ENCODE measurements at regions not wholly inside any gene's neighbourhood (a gene's known extent, or its start where the extent isn't known, plus 50 kb on each side); places are given as distances from the start of the nearest gene placed in this dataset.

- in situ Hi-C loops (cut with MboI; ENCODE audit: low pct_ligation_motif_present in 1 of 4, low pct_unique_long_range_greater_than_20kb in 1 of 4, low sequenced_read_pairs in 3 of 4): loop anchor here in 1 of 4 donors (25.0 kb wide), 1 partner anchor 821 kb away; no protein-coding TSS in a partner anchor
- Histone ChIP-seq H3K4me3 (no peak overlapping the region), H3K36me3 (no peaks in the 10 kb centered on the region), H3K27ac (no peak overlapping the region), H3K27me3 (no peaks in the 10 kb centered on the region), H3K4me1 (no peaks in the 10 kb centered on the region), H3K9me3 (no peaks in the 10 kb centered on the region)
- no peak for TF ChIP-seq EP300 (IDR thresholded peaks at IDR 0.05; ENCODE audit: low read depth)
- 60 to 71% methylated on average over 1 to 2 of the region's 2 CpGs for WGBS, 2 donors (ENCODE audit: low coverage in 1 of 2)
- DNase-seq: no peak
- intact Hi-C loops (cut with DNase I; ENCODE audit: low total_unique reads): no loop called here
Observed at GRCh38 chr7:52257890-52258289, 777.5 kb upstream of the POM121L12 start.

DNA sequence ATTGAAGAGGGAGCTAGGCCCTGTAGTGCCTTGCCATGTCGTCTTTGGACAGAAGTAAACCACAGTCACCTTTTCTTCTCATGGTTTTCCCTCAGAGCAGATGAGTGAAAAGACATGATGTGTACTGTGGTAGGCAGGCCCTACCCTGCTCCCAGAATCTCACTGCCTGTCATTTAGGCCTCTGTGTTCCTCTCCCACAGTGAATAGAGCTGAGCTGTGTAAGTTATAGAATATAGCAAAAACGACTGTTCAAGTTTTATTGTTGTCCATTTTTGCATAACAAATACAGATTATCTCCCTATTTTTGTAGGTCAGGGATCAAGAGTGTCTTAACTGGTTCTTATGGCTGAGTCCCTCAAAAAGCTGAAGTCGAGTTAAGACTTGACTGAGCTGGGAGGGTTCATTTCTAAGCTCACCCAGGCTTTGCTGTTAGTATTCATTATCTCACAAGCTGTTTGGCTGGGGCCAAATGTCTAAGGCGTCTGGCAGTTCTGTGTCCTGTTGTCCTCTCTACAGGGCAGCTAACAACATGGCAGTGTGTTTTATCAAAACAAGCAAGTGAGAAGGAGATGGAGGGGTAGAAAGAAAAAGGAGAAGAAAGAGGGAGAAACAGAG, 780.9 kb upstream of the POM121L12 start:
- H3K4me3 ChIP-seq: no peak overlapping the region
- no peaks in the 10 kb centered on the region for H3K4me1 ChIP-seq
- H3K27me3 ChIP-seq: no peaks in the 10 kb centered on the region
- in situ Hi-C loops (cut with MboI; ENCODE audit: low pct_ligation_motif_present in 1 of 4, low pct_unique_long_range_greater_than_20kb in 1 of 4, low sequenced_read_pairs in 3 of 4) (loop anchor here in 1 of 4 donors (25.0 kb wide), 1 partner anchor 817 kb away; no protein-coding TSS in a partner anchor), intact Hi-C loops (cut with DNase I; ENCODE audit: low total_unique reads) (no loop called here)
- no peak overlapping the region for H3K27ac ChIP-seq
- TF ChIP-seq POLR2A (IDR thresholded peaks at IDR 0.05): no peak
- TF ChIP-seq EP300 (IDR thresholded peaks at IDR 0.05; ENCODE audit: low read depth): no peak
- TF ChIP-seq, protein P1, sequence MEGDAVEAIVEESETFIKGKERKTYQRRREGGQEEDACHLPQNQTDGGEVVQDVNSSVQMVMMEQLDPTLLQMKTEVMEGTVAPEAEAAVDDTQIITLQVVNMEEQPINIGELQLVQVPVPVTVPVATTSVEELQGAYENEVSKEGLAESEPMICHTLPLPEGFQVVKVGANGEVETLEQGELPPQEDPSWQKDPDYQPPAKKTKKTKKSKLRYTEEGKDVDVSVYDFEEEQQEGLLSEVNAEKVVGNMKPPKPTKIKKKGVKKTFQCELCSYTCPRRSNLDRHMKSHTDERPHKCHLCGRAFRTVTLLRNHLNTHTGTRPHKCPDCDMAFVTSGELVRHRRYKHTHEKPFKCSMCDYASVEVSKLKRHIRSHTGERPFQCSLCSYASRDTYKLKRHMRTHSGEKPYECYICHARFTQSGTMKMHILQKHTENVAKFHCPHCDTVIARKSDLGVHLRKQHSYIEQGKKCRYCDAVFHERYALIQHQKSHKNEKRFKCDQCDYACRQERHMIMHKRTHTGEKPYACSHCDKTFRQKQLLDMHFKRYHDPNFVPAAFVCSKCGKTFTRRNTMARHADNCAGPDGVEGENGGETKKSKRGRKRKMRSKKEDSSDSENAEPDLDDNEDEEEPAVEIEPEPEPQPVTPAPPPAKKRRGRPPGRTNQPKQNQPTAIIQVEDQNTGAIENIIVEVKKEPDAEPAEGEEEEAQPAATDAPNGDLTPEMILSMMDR (IDR thresholded peaks at IDR 0.05): no peak
- TF ChIP-seq POLR2AphosphoS5 (IDR thresholded peaks at IDR 0.05): no peak
- H3K36me3 ChIP-seq: no peaks in the 10 kb centered on the region
- no peak for DNase-seq
- no peaks in the 10 kb centered on the region for H3K9me3 ChIP-seq
- WGBS, 2 donors (ENCODE audit: low coverage in 1 of 2): 43 to 55% methylated on average over 2 to 4 of the region's 4 CpGs

DNA sequence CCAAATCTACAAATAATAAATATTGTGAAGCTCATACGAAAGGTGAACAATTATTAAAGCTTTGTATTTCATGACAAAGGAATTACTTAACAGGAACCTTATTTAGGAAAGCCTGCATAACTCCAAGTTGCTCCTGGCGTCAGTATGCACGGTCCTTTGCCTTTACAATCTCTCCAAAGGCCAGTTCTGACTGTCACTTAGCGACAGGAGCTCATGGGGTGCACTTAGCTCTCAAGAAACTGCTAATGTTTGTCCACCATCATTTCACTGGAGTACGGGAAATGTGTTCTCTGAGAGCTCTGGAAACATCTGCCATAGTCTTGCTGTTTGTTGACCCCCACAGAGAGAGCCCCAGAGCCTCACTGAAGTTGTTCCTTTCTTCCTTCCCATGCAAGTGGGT, 781.5 kb upstream of the POM121L12 start:
- intact Hi-C loops (cut with DNase I; ENCODE audit: low total_unique reads): no loop called here
- 60 to 68% methylated on average over 2 to 5 of the region's 5 CpGs for WGBS, 2 donors (ENCODE audit: low coverage in 1 of 2)
- no peaks in the 10 kb centered on the region for H3K4me1 ChIP-seq
- H3K9me3 ChIP-seq: no peaks in the 10 kb centered on the region
- H3K4me3 ChIP-seq: no peak overlapping the region
- no peaks in the 10 kb centered on the region for H3K36me3 ChIP-seq
- TF ChIP-seq POLR2A (IDR thresholded peaks at IDR 0.05) (no peak), EP300 (IDR thresholded peaks at IDR 0.05; ENCODE audit: low read depth) (no peak)
- H3K27ac ChIP-seq: no peak overlapping the region
- in situ Hi-C loops (cut with MboI; ENCODE audit: low pct_ligation_motif_present in 1 of 4, low pct_unique_long_range_greater_than_20kb in 1 of 4, low sequenced_read_pairs in 3 of 4): loop anchor here in 1 of 4 donors (25.0 kb wide), 1 partner anchor 817 kb away; no protein-coding TSS in a partner anchor
- DNase-seq: no peak
- no peaks in the 10 kb centered on the region for H3K27me3 ChIP-seq

- DNase-seq: no peak
- no peak overlapping the region for H3K27ac ChIP-seq
- H3K4me3 ChIP-seq: no peak overlapping the region
- no peaks in the 10 kb centered on the region for H3K4me1 ChIP-seq
- intact Hi-C loops (cut with DNase I; ENCODE audit: low total_unique reads) (no loop called here), in situ Hi-C loops (cut with MboI; ENCODE audit: low pct_ligation_motif_present in 1 of 4, low pct_unique_long_range_greater_than_20kb in 1 of 4, low sequenced_read_pairs in 3 of 4) (loop anchor here in 1 of 4 donors (25.0 kb wide), 1 partner anchor 812 kb away; no protein-coding TSS in a partner anchor)
- H3K9me3 ChIP-seq: no peaks in the 10 kb centered on the region
- no peak for TF ChIP-seq EP300 (IDR thresholded peaks at IDR 0.05; ENCODE audit: low read depth)
- no peak for TF ChIP-seq POLR2A (IDR thresholded peaks at IDR 0.05)
- 70 to 82% methylated on average over 3 to 6 of the region's 6 CpGs for WGBS, 2 donors (ENCODE audit: low coverage in 1 of 2)
- H3K27me3 ChIP-seq: no peaks in the 10 kb centered on the region
- H3K36me3 ChIP-seq: no peaks in the 10 kb centered on the region
Observed at GRCh38 chr7:52249741-52250140, 785.7 kb upstream of the POM121L12 start.

- Histone ChIP-seq H3K9me3 (no peaks in the 10 kb centered on the region), H3K36me3 (no peaks in the 10 kb centered on the region), H3K27me3 (no peaks in the 10 kb centered on the region), H3K27ac (no peak overlapping the region), H3K4me1 (no peaks in the 10 kb centered on the region), H3K4me3 (no peak overlapping the region)
- DNase-seq: no peak
- intact Hi-C loops (cut with DNase I; ENCODE audit: low total_unique reads): no loop called here
- in situ Hi-C loops (cut with MboI; ENCODE audit: low pct_ligation_motif_present in 1 of 4, low pct_unique_long_range_greater_than_20kb in 1 of 4, low sequenced_read_pairs in 3 of 4): no loop called here
- WGBS, 2 donors (ENCODE audit: low coverage in 1 of 2): 75 to 80% methylated on average over 3 to 4 of the region's 4 CpGs
- no peak for TF ChIP-seq POLR2A (IDR thresholded peaks at IDR 0.05)
- no peak for TF ChIP-seq POLR2AphosphoS5 (IDR thresholded peaks at IDR 0.05)
- TF ChIP-seq EP300 (IDR thresholded peaks at IDR 0.05; ENCODE audit: low read depth): no peak
- TF ChIP-seq, protein P1 (IDR thresholded peaks at IDR 0.05): no peak
Observed at GRCh38 chr7:52247518-52247917, 787.9 kb upstream of the POM121L12 start.
